SK-N-MC (cell line): ENCODE measurements at regions not wholly inside any gene's neighbourhood (a gene's known extent, or its start where the extent isn't known, plus 50 kb on each side); places are given as distances from the start of the nearest gene placed in this dataset.

Experiments used
- DNase-seq: peaks from one replicate; pipeline ENCODE4 v3.0.0-alpha.2; 2011; ENCODE audit warnings: low read depth, low spot score
- H3K27ac ChIP-seq: fragments of 200-600 bp; sonication (generic); 2 replicates; pipeline ENCODE4 v1.5.1; 2016; ENCODE audit warnings: mixed run types
- H3K36me3 ChIP-seq: fragments of 200-600 bp; sonication (generic); 2 replicates; pipeline ENCODE4 v1.6.1; 2017; ENCODE audit warnings: antibody characterized with exemption, low read length, mixed read lengths; ENCODE audit not compliant: insufficient read depth
- H3K4me3 ChIP-seq: fragments of 200-600 bp; sonication (generic); 2 replicates; pipeline ENCODE4 v1.5.1; 2016
- H3K9ac ChIP-seq: fragments of 200-600 bp; sonication (generic); 2 replicates; pipeline ENCODE4 v1.8.0; 2017; ENCODE audit warnings: mixed run types, mixed read lengths; ENCODE audit not compliant: insufficient read length
- H3K9me3 ChIP-seq: fragments of 200-600 bp; sonication (generic); 2 replicates; pipeline ENCODE4 v1.6.1; 2017; ENCODE audit warnings: low read depth, mild to moderate bottlenecking, antibody characterized with exemption, low read length, moderate library complexity, mixed read lengths
- EZH2 ChIP-seq: fragments of 200-600 bp; sonication (generic); IDR thresholded peaks from one replicate; pipeline ENCODE4 v1.6.1; 2017; ENCODE audit warnings: antibody characterized with exemption
- FOXP2 ChIP-seq: optimal IDR thresholded peaks from 2 replicates; pipeline ENCODE3; 2011; ENCODE audit warnings: mild to moderate bottlenecking, moderate library complexity; ENCODE audit not compliant: insufficient read depth; ENCODE audit errors: extremely low read length, control extremely low read depth
- POLR2AphosphoS5 ChIP-seq: IDR thresholded peaks from 2 replicates; pipeline ENCODE4 v1.6.1; 2012; ENCODE audit warnings: mild to moderate bottlenecking, low read depth, low read length, borderline replicate concordance

GRCh38 chr6:98747273-98747672, 87.1 kb upstream of the POU3F2 start:
- H3K4me3 ChIP-seq = no peak overlapping the region
- no peaks in the 10 kb centered on the region for H3K36me3 ChIP-seq
- no peak overlapping the region for H3K27ac ChIP-seq
- H3K9me3 ChIP-seq = no peaks in the 10 kb centered on the region
- DNase-seq = no peak
- TF ChIP-seq POLR2AphosphoS5 (no peak), EZH2 (no peak), FOXP2 (no peak)
- H3K9ac ChIP-seq = no peak overlapping the region

DNA sequence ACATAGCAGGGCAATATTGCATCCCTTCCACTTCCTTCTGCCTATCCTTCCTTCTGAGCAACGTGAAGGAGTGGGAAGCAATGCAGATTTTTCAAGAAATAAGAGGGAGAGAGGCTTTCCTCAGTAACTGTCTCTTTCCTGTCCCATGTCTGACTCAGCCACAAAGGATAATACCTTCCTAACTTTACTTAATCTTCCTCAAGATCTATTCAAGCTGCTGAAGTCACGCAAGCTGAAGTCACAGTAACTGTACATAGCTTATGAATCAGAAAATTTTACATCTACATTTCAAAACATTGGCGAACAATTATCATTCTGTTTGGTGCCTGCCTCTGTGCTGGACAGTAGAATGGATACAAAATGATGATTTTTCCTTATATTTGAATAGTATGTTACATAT, 86.4 kb upstream of the POU3F2 start:
- no peak overlapping the region for H3K27ac ChIP-seq
- TF ChIP-seq EZH2 (no peak), FOXP2 (no peak), POLR2AphosphoS5 (no peak)
- no peaks in the 10 kb centered on the region for H3K9me3 ChIP-seq
- peak; percentile 35 for DNase-seq
- H3K9ac ChIP-seq = no peak overlapping the region
- no peaks in the 10 kb centered on the region for H3K36me3 ChIP-seq
- H3K4me3 ChIP-seq = no peak overlapping the region

GRCh38 chr6:98759459-98759858, 74.9 kb upstream of the POU3F2 start:
- H3K27ac ChIP-seq = no peak overlapping the region
- H3K9me3 ChIP-seq = no peaks in the 10 kb centered on the region
- no peak overlapping the region for H3K9ac ChIP-seq
- TF ChIP-seq FOXP2 (no peak), EZH2 (no peak), POLR2AphosphoS5 (no peak)
- no peak overlapping the region for H3K4me3 ChIP-seq
- H3K36me3 ChIP-seq = no peaks in the 10 kb centered on the region
- no peak for DNase-seq

GRCh38 chr6:98764373-98764911, 69.9 kb upstream of the POU3F2 start:
- Histone ChIP-seq H3K4me3 (no peak overlapping the region), H3K27ac (no peak overlapping the region), H3K9ac (no peak overlapping the region), H3K36me3 (no peaks in the 10 kb centered on the region), H3K9me3 (no peaks in the 10 kb centered on the region)
- TF ChIP-seq FOXP2 (no peak), POLR2AphosphoS5 (no peak), EZH2 (no peak)
- DNase-seq = no peak

GRCh38 chr6:98769546-98769945, 64.8 kb upstream of the POU3F2 start:
- Histone ChIP-seq H3K27ac (no peak overlapping the region), H3K9me3 (no peaks in the 10 kb centered on the region), H3K4me3 (no peak overlapping the region), H3K36me3 (no peaks in the 10 kb centered on the region), H3K9ac (no peak overlapping the region)
- no peak for DNase-seq
- TF ChIP-seq EZH2 = no peak
- TF ChIP-seq FOXP2 = no peak
- no peak for TF ChIP-seq POLR2AphosphoS5

DNA sequence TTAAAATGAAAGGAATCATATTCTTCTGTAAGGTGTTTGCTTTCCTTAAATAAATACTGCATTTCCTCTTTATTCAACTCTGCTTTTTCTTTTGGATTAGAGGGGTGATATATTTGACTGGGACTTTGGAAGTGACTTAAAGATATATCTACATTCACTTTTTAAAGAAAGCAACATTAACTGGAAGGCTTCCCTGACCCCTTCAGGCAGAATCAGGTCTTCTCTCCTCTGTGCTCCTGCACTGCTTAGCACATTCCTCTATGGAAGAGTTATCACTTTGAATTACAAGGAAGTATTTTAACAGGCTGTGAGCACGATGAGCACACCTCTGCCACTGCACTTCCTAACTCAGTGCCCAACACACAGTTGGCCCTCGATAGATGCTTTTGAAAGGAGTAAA, 59.2 kb upstream of the POU3F2 start:
- TF ChIP-seq POLR2AphosphoS5 = no peak
- TF ChIP-seq FOXP2 = no peak
- TF ChIP-seq EZH2 = no peak

DNA sequence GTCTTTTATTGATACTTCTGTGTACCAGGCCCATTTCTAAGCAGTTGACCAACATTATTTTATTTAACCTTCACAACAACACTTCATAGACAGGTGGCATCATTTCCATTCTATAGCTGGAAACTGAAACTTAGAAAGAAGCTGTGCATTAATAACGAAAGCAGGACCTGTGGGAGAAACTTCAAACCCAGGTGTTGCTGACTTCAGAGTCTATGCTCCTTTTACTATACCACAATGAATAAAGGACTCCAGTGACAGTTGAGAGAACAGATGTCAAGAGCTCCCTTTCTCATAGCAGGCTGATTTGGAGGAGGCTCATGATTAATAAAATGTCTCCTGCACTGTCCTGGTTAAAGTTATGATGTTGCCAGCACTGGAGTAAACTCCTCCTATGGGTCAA, 56.6 kb upstream of the POU3F2 start:
- TF ChIP-seq POLR2AphosphoS5 (no peak), EZH2 (no peak), FOXP2 (no peak)
- no peaks in the 10 kb centered on the region for H3K36me3 ChIP-seq
- no peak for DNase-seq
- H3K4me3 ChIP-seq = no peak overlapping the region
- H3K9me3 ChIP-seq = no peaks in the 10 kb centered on the region
- H3K9ac ChIP-seq = no peak overlapping the region
- no peak overlapping the region for H3K27ac ChIP-seq

More for the DNA sequence above, 59.2 kb upstream of the POU3F2 start:
- Histone ChIP-seq H3K36me3 (no peaks in the 10 kb centered on the region), H3K9ac (no peak overlapping the region), H3K9me3 (no peaks in the 10 kb centered on the region), H3K27ac (no peak overlapping the region), H3K4me3 (no peak overlapping the region)
- DNase-seq = no peak

DNA sequence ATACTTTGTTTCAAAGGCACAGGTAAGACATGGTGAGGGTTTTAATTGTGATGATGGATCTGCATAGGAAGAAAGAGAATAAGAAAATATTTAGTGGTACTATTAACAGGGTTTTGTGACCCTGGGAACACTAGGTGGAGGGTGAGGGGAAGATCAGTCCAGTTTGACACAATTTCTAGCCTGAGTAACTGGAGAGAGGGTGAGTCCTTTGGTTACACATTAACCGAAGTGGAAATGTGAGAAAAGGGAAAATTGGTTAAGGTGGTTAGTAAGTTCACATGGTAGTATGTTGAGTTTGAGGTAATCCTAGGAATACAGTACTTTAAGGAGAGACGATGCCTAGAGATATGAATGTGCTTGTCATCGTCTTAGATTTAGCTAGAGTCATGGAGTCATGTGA, 54.8 kb upstream of the POU3F2 start:
- H3K36me3 ChIP-seq = no peaks in the 10 kb centered on the region
- no peak overlapping the region for H3K27ac ChIP-seq
- TF ChIP-seq POLR2AphosphoS5 (no peak), FOXP2 (no peak), EZH2 (no peak)
- H3K4me3 ChIP-seq = no peak overlapping the region
- no peak for DNase-seq
- no peaks in the 10 kb centered on the region for H3K9me3 ChIP-seq
- no peak overlapping the region for H3K9ac ChIP-seq

DNA sequence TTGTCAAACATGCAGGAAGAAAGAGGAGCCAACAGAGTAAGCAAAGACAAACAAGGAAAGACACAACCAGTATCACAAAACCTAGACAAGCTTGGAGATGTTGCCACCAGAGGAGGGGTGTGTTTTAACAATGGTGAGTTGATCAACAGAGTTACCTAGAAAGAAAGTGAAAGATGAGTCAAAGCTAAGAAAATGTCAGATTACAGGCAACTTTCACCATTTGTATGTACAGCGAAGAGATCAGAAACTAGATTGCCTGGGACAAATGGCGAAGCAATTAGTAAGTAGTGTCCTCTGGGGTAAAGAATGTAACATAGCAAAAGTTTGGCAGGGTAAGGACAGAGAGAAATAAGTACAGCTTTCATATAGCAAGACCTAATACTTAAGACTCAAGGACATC, 51.6 kb upstream of the POU3F2 start:
- TF ChIP-seq POLR2AphosphoS5 = no peak
- no peak for TF ChIP-seq FOXP2
- no peak for TF ChIP-seq EZH2
- DNase-seq = no peak

More for the DNA sequence above, 51.6 kb upstream of the POU3F2 start:
- Histone ChIP-seq H3K36me3 (no peaks in the 10 kb centered on the region), H3K4me3 (no peak overlapping the region), H3K27ac (no peak overlapping the region), H3K9me3 (no peaks in the 10 kb centered on the region), H3K9ac (no peak overlapping the region)
